HEK293T (cell line): ENCODE measurements at regions not wholly inside any gene's neighbourhood (a gene's known extent, or its start where the extent isn't known, plus 50 kb on each side); places are given as distances from the start of the nearest gene placed in this dataset.

ENCODE experiments used
- BHLHE40 ChIP-seq: fragments of 450-650 bp; IDR thresholded peaks from 2 replicates; pipeline ENCODE4 v1.6.1; 2016; ENCODE audit warnings: mild to moderate bottlenecking, moderate library complexity, borderline replicate concordance
- FOXA1 ChIP-seq: fragments of 450-650 bp; IDR thresholded peaks from 2 replicates; pipeline ENCODE4 v1.6.1; 2016; ENCODE audit warnings: mild to moderate bottlenecking
- FOXK2 ChIP-seq: fragments of 450-650 bp; IDR thresholded peaks from 2 replicates; pipeline ENCODE4 v1.6.1; 2016; ENCODE audit warnings: mild to moderate bottlenecking
- FOXM1 ChIP-seq: fragments of 450-650 bp; IDR thresholded peaks from 2 replicates; pipeline ENCODE4 v1.6.1; 2017; ENCODE audit warnings: mild to moderate bottlenecking, borderline replicate concordance
- HDGF ChIP-seq: fragments of 450-650 bp; IDR thresholded peaks from 2 replicates; pipeline ENCODE4 v1.6.1; 2017; ENCODE audit warnings: antibody characterized with exemption, borderline replicate concordance
- NFRKB ChIP-seq: fragments of 450-650 bp; IDR thresholded peaks from 2 replicates; pipeline ENCODE4 v1.6.1; 2016; ENCODE audit warnings: mild to moderate bottlenecking, moderate library complexity
- SUZ12 ChIP-seq: fragments of 450-650 bp; IDR thresholded peaks from 2 replicates; pipeline ENCODE4 v1.6.1; 2016; ENCODE audit warnings: mild to moderate bottlenecking

DNA sequence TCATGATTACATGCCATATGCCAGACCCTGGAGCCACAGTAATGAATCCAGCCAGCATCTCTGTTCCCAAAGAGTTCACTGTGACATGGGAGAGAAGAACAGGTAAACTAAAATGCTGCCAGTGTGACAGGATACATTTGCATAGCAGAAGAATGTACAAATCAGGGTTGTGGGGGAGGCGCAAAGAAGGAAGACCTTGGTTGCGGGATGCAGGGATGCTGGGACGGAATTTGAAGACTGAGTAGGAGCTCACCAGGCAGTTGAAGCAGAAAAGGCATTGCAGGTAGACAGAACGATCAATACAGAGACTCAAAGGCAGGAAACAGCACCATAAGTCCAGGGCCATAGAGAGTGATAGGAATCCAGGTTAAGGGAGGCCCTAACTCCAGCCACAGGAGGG is 180.3 kb upstream of the ZC3H12A start:
- TF ChIP-seq BHLHE40, result no peak
- TF ChIP-seq FOXK2, result no peak
- TF ChIP-seq SUZ12, result no peak
- no peak for TF ChIP-seq HDGF
- TF ChIP-seq NFRKB, result no peak
- no peak for TF ChIP-seq FOXM1
- no peak for TF ChIP-seq FOXA1
